Liver (tissue), 8 donors: ENCODE measurements at regions not wholly inside any gene's neighbourhood (a gene's known extent, or its start where the extent isn't known, plus 50 kb on each side); places are given as distances from the start of the nearest gene placed in this dataset.

Source experiments
- DNase-seq: peaks from one replicate; pipeline ENCODE4 v3.0.0-alpha.2; 2017; ENCODE audit warnings: low spot score
- H3K27ac ChIP-seq, 2 donors: one replicate each; pipeline ENCODE4 v1.7.0; 2013; ENCODE audit warnings: inconsistent platforms in 2 of 2, low read length in 2 of 2, control low read depth in 1 of 2, low read depth in 1 of 2, mild to moderate bottlenecking in 1 of 2
- H3K27me3 ChIP-seq, 4 donors: one replicate each; pipeline versions ENCODE4 v1.6.1 to v1.7.0; 2013; ENCODE audit warnings: low read length in 3 of 4, inconsistent platforms in 1 of 4, mild to moderate bottlenecking in 1 of 4, moderate library complexity in 1 of 4; ENCODE audit not compliant: control insufficient read depth in 4 of 4, insufficient read depth in 4 of 4
- H3K36me3 ChIP-seq, 4 donors: one replicate each; pipeline versions ENCODE4 v1.6.1 to v1.7.0; 2013; ENCODE audit warnings: low read length in 3 of 4, mild to moderate bottlenecking in 3 of 4, low read depth in 1 of 4, moderate library complexity in 1 of 4; ENCODE audit not compliant: control insufficient read depth in 4 of 4, insufficient read depth in 3 of 4
- H3K4me1 ChIP-seq, 4 donors: one replicate each; pipeline versions ENCODE4 v1.6.1 to v1.7.0; 2013; ENCODE audit warnings: low read length in 3 of 4, mild to moderate bottlenecking in 3 of 4, moderate library complexity in 1 of 4; ENCODE audit not compliant: control insufficient read depth in 4 of 4, insufficient read depth in 4 of 4
- H3K4me3 ChIP-seq, 3 donors: one replicate each; pipeline versions ENCODE4 v1.6.1 to v1.7.0; 2013; ENCODE audit warnings: low read length in 3 of 3, control low read depth in 1 of 3, low read depth in 1 of 3, mild to moderate bottlenecking in 1 of 3
- H3K9ac ChIP-seq, 2 donors: one replicate each; pipeline ENCODE4 v1.7.0; 2013; ENCODE audit warnings: low read length in 2 of 2, mild to moderate bottlenecking in 2 of 2, moderate library complexity in 2 of 2, control low read depth in 1 of 2, low read depth in 1 of 2
- H3K9me3 ChIP-seq, 4 donors: one replicate each; pipeline versions ENCODE4 v1.6.1 to v1.7.0; 2013; ENCODE audit warnings: low read length in 3 of 4; ENCODE audit not compliant: control insufficient read depth in 4 of 4
- ATF3 ChIP-seq: IDR thresholded peaks from 2 replicates; pipeline ENCODE4 v1.6.1; 2016; ENCODE audit warnings: antibody characterized with exemption
- CTCF ChIP-seq: fragments of 150-350 bp; IDR thresholded peaks from 2 replicates; pipeline ENCODE4 v1.5.1; 2017; ENCODE audit warnings: improper control_type of control experiment, low read depth, low read length; ENCODE audit not compliant: missing input control
- EGR1 ChIP-seq, 2 donors: IDR thresholded peaks; 2 replicates each; pipeline ENCODE4 v1.6.1; 2016 to 2018; ENCODE audit warnings: antibody characterized with exemption in 2 of 2, low read depth in 2 of 2
- FOXA2 ChIP-seq: IDR thresholded peaks from 2 replicates; pipeline ENCODE4 v1.6.1; 2016; ENCODE audit warnings: antibody characterized with exemption
- GABPA ChIP-seq, 2 donors: IDR thresholded peaks in 1 of 2; conservative IDR thresholded peaks in 1 of 2; 2 replicates each; pipeline ENCODE4 v1.6.1; 2016; ENCODE audit warnings: antibody characterized with exemption in 2 of 2, mild to moderate bottlenecking in 1 of 2, moderate library complexity in 1 of 2
- HNF4G ChIP-seq: IDR thresholded peaks from 2 replicates; pipeline ENCODE4 v1.6.1; 2016; ENCODE audit warnings: antibody characterized with exemption
- JUND ChIP-seq, 2 donors: IDR thresholded peaks; 2 replicates each; pipeline ENCODE4 v1.6.1; 2016; ENCODE audit warnings: antibody characterized with exemption in 2 of 2
- MAX ChIP-seq: IDR thresholded peaks from 2 replicates; pipeline ENCODE4 v1.6.1; 2016; ENCODE audit warnings: antibody characterized with exemption
- RAD21 ChIP-seq, 2 donors: IDR thresholded peaks; 2 replicates each; pipeline ENCODE4 v1.6.1; 2016; ENCODE audit warnings: antibody characterized with exemption in 2 of 2, mild to moderate bottlenecking in 2 of 2
- REST ChIP-seq: IDR thresholded peaks from 2 replicates; pipeline ENCODE4 v1.6.1; 2016; ENCODE audit warnings: antibody characterized with exemption, mild to moderate bottlenecking
- SP1 ChIP-seq: IDR thresholded peaks from 2 replicates; pipeline ENCODE4 v1.6.1; 2018; ENCODE audit warnings: antibody characterized with exemption, mild to moderate bottlenecking
- TAF1 ChIP-seq: conservative IDR thresholded peaks from 2 replicates; pipeline ENCODE4 v1.6.1; 2016; ENCODE audit warnings: antibody characterized with exemption, mild to moderate bottlenecking
- ZBTB33 ChIP-seq: IDR thresholded peaks from 2 replicates; pipeline ENCODE4 v1.6.1; 2016; ENCODE audit warnings: antibody characterized with exemption
- WGBS: extraction: QIAGEN DNeasy Blood & Tissue Kit; methylation state at CpG from one replicate; pipeline ENCODE4 v1.1.7; 2013; 5-methylcytosine and 5-hydroxymethylcytosine counted together
- donor health status: healthy.
- donor health status: healthy.
- donor health status: healthy.
- donor health status: healthy.
- donor health status: healthy.

GRCh38 chr13:50452756-50453155 lies 390.7 kb downstream of the DLEU7 start:
- WGBS = 93% methylated on average over 2 of the region's 2 CpGs
- TF ChIP-seq SP1 = no peak
- no peak for TF ChIP-seq JUND (IDR thresholded peaks at IDR 0.05)
- TF ChIP-seq ATF3 = no peak
- TF ChIP-seq GABPA (IDR thresholded peaks at IDR 0.05 in 1 of 2, conservative IDR thresholded peaks at IDR 0.05 in 1 of 2) = no peak
- no peak for TF ChIP-seq REST
- TF ChIP-seq FOXA2 = no peak
- no peak for TF ChIP-seq CTCF
- TF ChIP-seq HNF4G = no peak
- H3K27ac ChIP-seq = no peak overlapping the region

GRCh38 chr13:50453188-50453587 lies 390.3 kb downstream of the DLEU7 start:
- H3K36me3 ChIP-seq = no peaks in the 10 kb centered on the region
- no peak overlapping the region for H3K27ac ChIP-seq
- H3K4me1 ChIP-seq = no peaks in the 10 kb centered on the region
- H3K9ac ChIP-seq = no peak overlapping the region
- WGBS = 82% methylated on average over 3 of the region's 3 CpGs
- no peak for DNase-seq
- TF ChIP-seq GABPA (IDR thresholded peaks at IDR 0.05 in 1 of 2, conservative IDR thresholded peaks at IDR 0.05 in 1 of 2) (no peak), RAD21 (IDR thresholded peaks at IDR 0.05) (no peak), TAF1 (no peak), ZBTB33 (no peak), EGR1 (IDR thresholded peaks at IDR 0.05; ENCODE audit: low read depth in 2 of 2) (no peak), MAX (no peak), CTCF (no peak)
- H3K27me3 ChIP-seq = no peaks in the 10 kb centered on the region
- no peak overlapping the region for H3K4me3 ChIP-seq
- no peaks in the 10 kb centered on the region for H3K9me3 ChIP-seq

More at GRCh38 chr13:50452756-50453155, 390.7 kb downstream of the DLEU7 start:
- no peak for DNase-seq
- Histone ChIP-seq H3K9me3 (no peaks in the 10 kb centered on the region), H3K27me3 (no peaks in the 10 kb centered on the region), H3K9ac (no peak overlapping the region), H3K36me3 (no peaks in the 10 kb centered on the region), H3K4me1 (no peaks in the 10 kb centered on the region), H3K4me3 (no peak overlapping the region)
